Breast epithelium (tissue), 3 donors: ENCODE measurements at regions not wholly inside any gene's neighbourhood (a gene's known extent, or its start where the extent isn't known, plus 50 kb on each side); places are given as distances from the start of the nearest gene placed in this dataset.

ENCODE experiments used
- POLR2A ChIP-seq: fragments of 450-650 bp; IDR thresholded peaks from one replicate; pipeline ENCODE4 v1.6.1; 2016; ENCODE audit warnings: antibody characterized with exemption, mild to moderate bottlenecking, moderate library complexity
- POLR2AphosphoS5 ChIP-seq, 3 donors: sonication (generic); formaldehyde crosslinking; IDR thresholded peaks; one replicate each; pipeline ENCODE4 v1.6.1; 2017; ENCODE audit warnings: antibody characterized with exemption in 3 of 3
- TF ChIP-seq, protein P1 (sequence below), 3 donors: fragments of 450-650 bp; IDR thresholded peaks; one replicate each; pipeline ENCODE4 v1.5.1; 2016 to 2017; ENCODE audit warnings: antibody characterized with exemption in 3 of 3, mild to moderate bottlenecking in 3 of 3, moderate library complexity in 3 of 3

DNA sequence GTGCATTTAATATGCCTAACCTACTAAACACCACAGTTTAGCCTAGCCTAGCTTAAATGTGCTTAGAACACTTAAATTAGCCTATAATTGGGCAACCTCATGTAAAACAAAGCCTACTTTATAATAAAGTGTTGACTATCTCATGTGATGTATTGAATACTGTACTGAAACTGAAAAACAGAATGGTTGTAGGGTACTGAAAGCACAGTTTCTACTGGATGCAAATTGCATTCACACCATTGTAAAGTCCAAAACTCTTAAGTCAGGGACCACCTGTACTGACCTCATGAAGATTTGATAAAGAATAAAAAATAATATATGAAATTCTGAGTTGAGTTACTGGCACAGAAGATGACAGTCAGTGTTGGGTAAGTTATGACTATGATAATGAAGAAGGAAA, 625.4 kb upstream of the SOX9 start:
- TF ChIP-seq POLR2A (no peak), POLR2AphosphoS5 (IDR thresholded peaks at IDR 0.05) (no peak)
- TF ChIP-seq, protein P1, sequence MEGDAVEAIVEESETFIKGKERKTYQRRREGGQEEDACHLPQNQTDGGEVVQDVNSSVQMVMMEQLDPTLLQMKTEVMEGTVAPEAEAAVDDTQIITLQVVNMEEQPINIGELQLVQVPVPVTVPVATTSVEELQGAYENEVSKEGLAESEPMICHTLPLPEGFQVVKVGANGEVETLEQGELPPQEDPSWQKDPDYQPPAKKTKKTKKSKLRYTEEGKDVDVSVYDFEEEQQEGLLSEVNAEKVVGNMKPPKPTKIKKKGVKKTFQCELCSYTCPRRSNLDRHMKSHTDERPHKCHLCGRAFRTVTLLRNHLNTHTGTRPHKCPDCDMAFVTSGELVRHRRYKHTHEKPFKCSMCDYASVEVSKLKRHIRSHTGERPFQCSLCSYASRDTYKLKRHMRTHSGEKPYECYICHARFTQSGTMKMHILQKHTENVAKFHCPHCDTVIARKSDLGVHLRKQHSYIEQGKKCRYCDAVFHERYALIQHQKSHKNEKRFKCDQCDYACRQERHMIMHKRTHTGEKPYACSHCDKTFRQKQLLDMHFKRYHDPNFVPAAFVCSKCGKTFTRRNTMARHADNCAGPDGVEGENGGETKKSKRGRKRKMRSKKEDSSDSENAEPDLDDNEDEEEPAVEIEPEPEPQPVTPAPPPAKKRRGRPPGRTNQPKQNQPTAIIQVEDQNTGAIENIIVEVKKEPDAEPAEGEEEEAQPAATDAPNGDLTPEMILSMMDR (IDR thresholded peaks at IDR 0.05) = no peak
